ENCODE measurements at regions not wholly inside any gene's neighbourhood (a gene's known extent, or its start where the extent isn't known, plus 50 kb on each side); places are given as distances from the start of the nearest gene placed in this dataset.

DNA sequence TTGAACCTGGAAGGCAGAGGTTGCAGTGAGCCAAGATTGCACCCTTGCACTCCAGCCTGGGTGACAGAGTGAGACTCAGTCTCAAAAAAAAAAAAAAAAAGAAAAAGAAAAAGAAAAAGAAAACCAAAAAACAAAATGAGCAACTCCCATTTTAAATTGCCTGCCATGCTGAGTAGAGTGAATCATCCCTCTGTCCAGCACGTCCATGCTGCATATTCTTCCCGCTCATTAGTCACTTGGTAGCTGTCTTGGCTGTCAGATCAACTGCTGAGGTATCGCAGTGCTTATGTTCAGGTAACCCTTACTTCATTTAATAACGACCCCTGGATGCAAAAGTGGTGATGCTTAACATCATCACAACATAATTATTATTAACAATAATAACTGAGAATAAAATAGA is 60.7 kb upstream of the SMOX start:
- TF ChIP-seq, protein P1, sequence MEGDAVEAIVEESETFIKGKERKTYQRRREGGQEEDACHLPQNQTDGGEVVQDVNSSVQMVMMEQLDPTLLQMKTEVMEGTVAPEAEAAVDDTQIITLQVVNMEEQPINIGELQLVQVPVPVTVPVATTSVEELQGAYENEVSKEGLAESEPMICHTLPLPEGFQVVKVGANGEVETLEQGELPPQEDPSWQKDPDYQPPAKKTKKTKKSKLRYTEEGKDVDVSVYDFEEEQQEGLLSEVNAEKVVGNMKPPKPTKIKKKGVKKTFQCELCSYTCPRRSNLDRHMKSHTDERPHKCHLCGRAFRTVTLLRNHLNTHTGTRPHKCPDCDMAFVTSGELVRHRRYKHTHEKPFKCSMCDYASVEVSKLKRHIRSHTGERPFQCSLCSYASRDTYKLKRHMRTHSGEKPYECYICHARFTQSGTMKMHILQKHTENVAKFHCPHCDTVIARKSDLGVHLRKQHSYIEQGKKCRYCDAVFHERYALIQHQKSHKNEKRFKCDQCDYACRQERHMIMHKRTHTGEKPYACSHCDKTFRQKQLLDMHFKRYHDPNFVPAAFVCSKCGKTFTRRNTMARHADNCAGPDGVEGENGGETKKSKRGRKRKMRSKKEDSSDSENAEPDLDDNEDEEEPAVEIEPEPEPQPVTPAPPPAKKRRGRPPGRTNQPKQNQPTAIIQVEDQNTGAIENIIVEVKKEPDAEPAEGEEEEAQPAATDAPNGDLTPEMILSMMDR (IDR thresholded peaks at IDR 0.05; ENCODE audit: low read length): no peak
- no peak for TF ChIP-seq EZH2 (optimal IDR thresholded peaks at IDR 0.05; ENCODE audit: low read depth, low read length)

Data from MM.1S (cell line).